ENCODE measurements at regions not wholly inside any gene's neighbourhood (a gene's known extent, or its start where the extent isn't known, plus 50 kb on each side); places are given as distances from the start of the nearest gene placed in this dataset.

DNA sequence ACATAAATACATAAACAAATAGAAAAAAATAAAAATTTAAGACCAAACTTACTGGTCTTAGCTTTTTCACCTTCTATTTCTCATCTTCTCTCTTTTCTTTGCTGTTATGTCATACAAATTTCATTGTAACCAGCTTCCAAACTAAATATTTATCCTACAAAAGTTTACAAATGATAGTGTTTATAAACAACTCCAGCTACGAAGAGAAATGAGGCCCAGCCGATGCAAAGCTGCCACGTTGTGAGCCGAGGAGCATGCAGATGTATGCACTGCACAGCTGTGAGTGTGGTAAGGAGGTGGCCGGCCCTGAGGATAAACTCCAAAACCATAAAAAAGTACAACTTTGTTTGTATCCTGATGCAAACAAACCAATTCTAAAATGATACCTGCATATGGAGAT, 642.4 kb upstream of the SGCG start:
- TF ChIP-seq, protein P1, sequence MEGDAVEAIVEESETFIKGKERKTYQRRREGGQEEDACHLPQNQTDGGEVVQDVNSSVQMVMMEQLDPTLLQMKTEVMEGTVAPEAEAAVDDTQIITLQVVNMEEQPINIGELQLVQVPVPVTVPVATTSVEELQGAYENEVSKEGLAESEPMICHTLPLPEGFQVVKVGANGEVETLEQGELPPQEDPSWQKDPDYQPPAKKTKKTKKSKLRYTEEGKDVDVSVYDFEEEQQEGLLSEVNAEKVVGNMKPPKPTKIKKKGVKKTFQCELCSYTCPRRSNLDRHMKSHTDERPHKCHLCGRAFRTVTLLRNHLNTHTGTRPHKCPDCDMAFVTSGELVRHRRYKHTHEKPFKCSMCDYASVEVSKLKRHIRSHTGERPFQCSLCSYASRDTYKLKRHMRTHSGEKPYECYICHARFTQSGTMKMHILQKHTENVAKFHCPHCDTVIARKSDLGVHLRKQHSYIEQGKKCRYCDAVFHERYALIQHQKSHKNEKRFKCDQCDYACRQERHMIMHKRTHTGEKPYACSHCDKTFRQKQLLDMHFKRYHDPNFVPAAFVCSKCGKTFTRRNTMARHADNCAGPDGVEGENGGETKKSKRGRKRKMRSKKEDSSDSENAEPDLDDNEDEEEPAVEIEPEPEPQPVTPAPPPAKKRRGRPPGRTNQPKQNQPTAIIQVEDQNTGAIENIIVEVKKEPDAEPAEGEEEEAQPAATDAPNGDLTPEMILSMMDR (optimal IDR thresholded peaks at IDR 0.05 in 1 of 3, IDR thresholded peaks at IDR 0.05 in 1 of 3, conservative IDR thresholded peaks at IDR 0.05 in 1 of 3; ENCODE audit: extremely low read depth in 1 of 3, insufficient read depth in 2 of 3, low read length in 3 of 3), result no peak
- TF ChIP-seq EZH2 (IDR thresholded peaks at IDR 0.05; ENCODE audit: low read length), result no peak

Data from keratinocyte (primary cell).